ENCODE measurements at regions not wholly inside any gene's neighbourhood (a gene's known extent, or its start where the extent isn't known, plus 50 kb on each side); places are given as distances from the start of the nearest gene placed in this dataset.

- TF ChIP-seq POLR2A (IDR thresholded peaks at IDR 0.05; ENCODE audit: low read length) (no peak), MAX (IDR thresholded peaks at IDR 0.05) (no peak), RCOR1 (IDR thresholded peaks at IDR 0.05; ENCODE audit: low read depth, low read length) (no peak), RFX5 (IDR thresholded peaks at IDR 0.05) (no peak)
Measured at GRCh38 chr11:116240710-116241109, 532.1 kb downstream of the BUD13 start.
